ENCODE measurements at regions not wholly inside any gene's neighbourhood (a gene's known extent, or its start where the extent isn't known, plus 50 kb on each side); places are given as distances from the start of the nearest gene placed in this dataset.

DNA sequence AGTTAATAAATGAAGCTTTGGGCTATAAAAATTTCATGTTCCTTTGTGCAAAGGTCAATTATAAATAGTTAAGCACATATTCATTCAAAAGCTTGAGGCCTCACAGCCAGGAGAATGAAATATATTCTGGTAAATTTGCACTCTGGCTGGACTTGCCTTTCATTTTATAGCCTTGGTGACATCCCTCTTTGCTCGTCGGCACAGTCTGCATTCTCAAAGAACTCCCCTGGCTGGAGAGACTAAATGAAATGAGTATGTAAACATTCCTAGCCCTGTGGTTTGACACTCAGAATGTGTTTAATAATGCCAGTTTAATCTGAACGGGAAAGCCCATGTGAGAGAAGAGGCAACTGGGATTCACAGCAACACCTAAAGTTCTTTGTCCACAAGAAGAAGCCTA, 285.6 kb downstream of the BRINP1 start:
- TF ChIP-seq, protein P1, sequence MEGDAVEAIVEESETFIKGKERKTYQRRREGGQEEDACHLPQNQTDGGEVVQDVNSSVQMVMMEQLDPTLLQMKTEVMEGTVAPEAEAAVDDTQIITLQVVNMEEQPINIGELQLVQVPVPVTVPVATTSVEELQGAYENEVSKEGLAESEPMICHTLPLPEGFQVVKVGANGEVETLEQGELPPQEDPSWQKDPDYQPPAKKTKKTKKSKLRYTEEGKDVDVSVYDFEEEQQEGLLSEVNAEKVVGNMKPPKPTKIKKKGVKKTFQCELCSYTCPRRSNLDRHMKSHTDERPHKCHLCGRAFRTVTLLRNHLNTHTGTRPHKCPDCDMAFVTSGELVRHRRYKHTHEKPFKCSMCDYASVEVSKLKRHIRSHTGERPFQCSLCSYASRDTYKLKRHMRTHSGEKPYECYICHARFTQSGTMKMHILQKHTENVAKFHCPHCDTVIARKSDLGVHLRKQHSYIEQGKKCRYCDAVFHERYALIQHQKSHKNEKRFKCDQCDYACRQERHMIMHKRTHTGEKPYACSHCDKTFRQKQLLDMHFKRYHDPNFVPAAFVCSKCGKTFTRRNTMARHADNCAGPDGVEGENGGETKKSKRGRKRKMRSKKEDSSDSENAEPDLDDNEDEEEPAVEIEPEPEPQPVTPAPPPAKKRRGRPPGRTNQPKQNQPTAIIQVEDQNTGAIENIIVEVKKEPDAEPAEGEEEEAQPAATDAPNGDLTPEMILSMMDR (IDR thresholded peaks at IDR 0.05; ENCODE audit: low read depth, low read length): no peak
- CTCF ChIA-PET: no interaction called here
- no peaks in the 10 kb centered on the region for H3K27me3 ChIP-seq (ENCODE audit: control insufficient read depth, insufficient read depth, low read length)
- no peak overlapping the region for H3K4me3 ChIP-seq (ENCODE audit: low read depth, low read length)
- DNase-seq (ENCODE audit: low read depth, low spot score): no peak
- H3K9me3 ChIP-seq (ENCODE audit: control insufficient read depth, insufficient read depth, low read length): peaks cover 3% of the 10 kb centered on the region
- H3K27ac ChIP-seq (ENCODE audit: low read depth, low read length): no peak overlapping the region
- POLR2A ChIA-PET: no interaction called here

DNA sequence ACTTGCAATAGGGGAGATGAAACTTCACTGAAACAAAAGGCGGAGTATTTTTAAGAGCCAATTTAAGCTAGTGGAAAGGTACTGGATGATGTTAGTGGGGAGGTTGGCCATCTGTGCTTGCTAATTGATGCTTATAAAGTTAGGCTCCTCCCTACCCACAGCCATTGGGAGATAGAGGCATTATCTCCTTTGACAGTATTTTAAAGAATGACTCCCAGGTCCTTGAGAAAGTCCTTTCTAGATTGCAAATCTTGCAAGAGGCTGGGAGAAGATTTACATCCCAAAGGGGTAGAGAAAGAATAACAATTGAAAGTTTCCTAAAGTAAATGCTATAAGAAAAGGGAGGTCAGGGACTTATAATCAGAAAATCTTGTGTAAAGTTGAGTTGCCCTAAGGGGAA, 282.6 kb downstream of the BRINP1 start:
- TF ChIP-seq, protein P1 (IDR thresholded peaks at IDR 0.05; ENCODE audit: low read depth, low read length): no peak
- Histone ChIP-seq H3K27ac (ENCODE audit: low read depth, low read length) (no peak overlapping the region), H3K27me3 (ENCODE audit: control insufficient read depth, insufficient read depth, low read length) (no peaks in the 10 kb centered on the region), H3K4me3 (ENCODE audit: low read depth, low read length) (no peak overlapping the region), H3K9me3 (ENCODE audit: control insufficient read depth, insufficient read depth, low read length) (peaks cover 3% of the 10 kb centered on the region; the same call in 1 of the 2 replicates)
- CTCF ChIA-PET: no interaction called here
- POLR2A ChIA-PET: no interaction called here
- no peak for DNase-seq (ENCODE audit: low read depth, low spot score)

DNA sequence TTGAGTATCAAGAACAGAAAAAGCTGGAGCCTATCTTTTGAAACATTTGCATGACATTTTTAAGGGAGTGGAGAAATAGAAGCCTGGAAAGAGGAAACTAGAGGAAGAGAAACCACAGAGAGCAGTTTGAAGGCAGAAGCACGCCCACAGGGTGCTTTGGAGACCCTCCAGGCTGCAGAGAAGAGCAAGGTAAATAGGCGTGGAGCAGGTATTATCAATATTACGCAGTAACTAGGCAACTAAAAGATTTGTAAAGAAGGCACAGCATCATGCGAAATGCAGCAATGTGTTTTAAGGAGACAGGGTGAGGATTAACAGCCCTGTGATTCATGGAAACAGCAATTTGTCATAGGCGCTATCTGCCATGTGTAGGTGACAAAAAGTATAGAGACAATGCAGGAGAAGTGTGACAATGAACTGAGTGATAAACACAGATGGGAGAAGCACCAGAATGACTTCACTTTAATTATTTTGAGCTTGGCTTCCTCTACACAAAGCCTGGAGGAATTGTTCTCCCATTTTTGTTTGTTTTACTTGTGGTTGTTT, 281.2 kb downstream of the BRINP1 start:
- Histone ChIP-seq H3K9me3 (ENCODE audit: control insufficient read depth, insufficient read depth, low read length) (peaks cover 4% of the 10 kb centered on the region; the same call in 1 of the 2 replicates), H3K27ac (ENCODE audit: low read depth, low read length) (no peak overlapping the region), H3K27me3 (ENCODE audit: control insufficient read depth, insufficient read depth, low read length) (no peaks in the 10 kb centered on the region), H3K4me3 (ENCODE audit: low read depth, low read length) (no peak overlapping the region)
- no peak for DNase-seq (ENCODE audit: low read depth, low spot score)
- TF ChIP-seq, protein P1 (IDR thresholded peaks at IDR 0.05; ENCODE audit: low read depth, low read length): no peak
- ChIA-PET POLR2A (no interaction called here), CTCF (no interaction called here)

DNA sequence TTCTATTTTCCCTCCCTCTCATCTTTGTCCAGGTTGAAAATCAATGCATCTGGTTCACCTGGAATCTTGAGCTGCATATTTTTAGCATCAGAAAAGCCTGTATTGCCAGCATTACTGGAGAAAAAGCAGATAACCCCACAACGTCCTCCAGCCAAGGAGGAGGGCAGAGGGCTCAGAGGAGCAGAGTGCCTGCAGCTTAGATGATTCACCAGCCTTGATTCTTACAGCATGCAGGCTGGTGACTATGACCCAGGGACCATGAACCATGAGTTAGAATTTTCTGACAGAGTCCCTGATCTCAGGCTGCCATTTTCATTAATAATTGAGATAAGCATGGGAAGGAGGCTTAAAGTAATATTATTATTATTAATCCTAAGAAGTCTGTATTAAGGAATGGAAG, 278.2 kb downstream of the BRINP1 start:
- POLR2A ChIA-PET: no interaction called here
- Histone ChIP-seq H3K27ac (ENCODE audit: low read depth, low read length) (no peak overlapping the region), H3K4me3 (ENCODE audit: low read depth, low read length) (no peak overlapping the region), H3K9me3 (ENCODE audit: control insufficient read depth, insufficient read depth, low read length) (peaks cover 3% of the 10 kb centered on the region; the same call in 1 of the 2 replicates), H3K27me3 (ENCODE audit: control insufficient read depth, insufficient read depth, low read length) (no peaks in the 10 kb centered on the region)
- CTCF ChIA-PET: no interaction called here
- DNase-seq (ENCODE audit: low read depth, low spot score): no peak
- TF ChIP-seq, protein P1 (IDR thresholded peaks at IDR 0.05; ENCODE audit: low read depth, low read length): no peak

DNA sequence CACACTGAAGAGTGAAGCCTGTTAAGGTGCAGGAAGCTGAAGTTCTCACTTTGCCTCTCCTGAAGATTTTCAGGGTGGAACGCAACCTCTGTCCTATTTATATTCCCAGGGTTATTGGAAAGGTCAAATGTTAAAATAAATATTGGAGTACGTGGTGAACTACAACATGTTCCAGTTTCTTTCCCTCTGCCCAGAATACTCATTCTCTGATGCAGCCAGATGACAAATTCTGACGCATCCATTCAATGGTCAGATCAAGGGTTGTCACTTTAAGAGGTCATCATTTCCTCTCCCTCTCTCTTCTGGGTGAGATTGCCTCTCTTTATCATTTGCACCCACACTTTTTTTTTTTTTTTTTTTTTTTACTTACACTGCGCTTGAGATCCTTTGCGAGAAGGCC, 277.1 kb downstream of the BRINP1 start:
- ChIA-PET POLR2A (no interaction called here), CTCF (no interaction called here)
- Histone ChIP-seq H3K9me3 (ENCODE audit: control insufficient read depth, insufficient read depth, low read length) (peaks cover 3% of the 10 kb centered on the region; the same call in 1 of the 2 replicates), H3K27ac (ENCODE audit: low read depth, low read length) (no peak overlapping the region), H3K4me3 (ENCODE audit: low read depth, low read length) (no peak overlapping the region), H3K27me3 (ENCODE audit: control insufficient read depth, insufficient read depth, low read length) (no peaks in the 10 kb centered on the region)
- DNase-seq (ENCODE audit: low read depth, low spot score): no peak
- TF ChIP-seq, protein P1 (IDR thresholded peaks at IDR 0.05; ENCODE audit: low read depth, low read length): no peak
